ENCODE measurements at regions not wholly inside any gene's neighbourhood (a gene's known extent, or its start where the extent isn't known, plus 50 kb on each side); places are given as distances from the start of the nearest gene placed in this dataset.

DNA sequence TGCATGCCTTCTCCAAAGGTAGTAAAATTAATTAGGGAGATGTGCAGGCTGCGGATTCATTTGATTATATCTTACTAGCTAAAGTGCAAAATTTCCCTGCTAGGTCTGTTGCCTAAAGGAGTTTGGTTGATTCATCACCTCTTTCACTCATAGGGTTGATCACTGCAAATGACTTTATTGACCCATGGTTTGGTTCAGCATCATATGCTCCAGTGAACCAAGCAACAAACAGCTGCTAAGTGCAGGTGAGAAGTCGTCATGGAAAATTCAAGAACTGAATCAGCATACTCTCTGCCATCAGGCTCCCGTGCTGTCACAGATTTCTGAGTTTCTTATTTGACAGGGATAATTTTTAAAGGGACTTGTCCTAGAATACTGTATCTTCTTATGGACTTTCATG lies 571.8 kb upstream of the CDH18 start:
- TF ChIP-seq EZH2 (optimal IDR thresholded peaks at IDR 0.05; ENCODE audit: low read depth, low read length) = no peak
- TF ChIP-seq, protein P1, sequence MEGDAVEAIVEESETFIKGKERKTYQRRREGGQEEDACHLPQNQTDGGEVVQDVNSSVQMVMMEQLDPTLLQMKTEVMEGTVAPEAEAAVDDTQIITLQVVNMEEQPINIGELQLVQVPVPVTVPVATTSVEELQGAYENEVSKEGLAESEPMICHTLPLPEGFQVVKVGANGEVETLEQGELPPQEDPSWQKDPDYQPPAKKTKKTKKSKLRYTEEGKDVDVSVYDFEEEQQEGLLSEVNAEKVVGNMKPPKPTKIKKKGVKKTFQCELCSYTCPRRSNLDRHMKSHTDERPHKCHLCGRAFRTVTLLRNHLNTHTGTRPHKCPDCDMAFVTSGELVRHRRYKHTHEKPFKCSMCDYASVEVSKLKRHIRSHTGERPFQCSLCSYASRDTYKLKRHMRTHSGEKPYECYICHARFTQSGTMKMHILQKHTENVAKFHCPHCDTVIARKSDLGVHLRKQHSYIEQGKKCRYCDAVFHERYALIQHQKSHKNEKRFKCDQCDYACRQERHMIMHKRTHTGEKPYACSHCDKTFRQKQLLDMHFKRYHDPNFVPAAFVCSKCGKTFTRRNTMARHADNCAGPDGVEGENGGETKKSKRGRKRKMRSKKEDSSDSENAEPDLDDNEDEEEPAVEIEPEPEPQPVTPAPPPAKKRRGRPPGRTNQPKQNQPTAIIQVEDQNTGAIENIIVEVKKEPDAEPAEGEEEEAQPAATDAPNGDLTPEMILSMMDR (IDR thresholded peaks at IDR 0.05; ENCODE audit: low read length) = no peak
- no peak for TF ChIP-seq EZH2phosphoT487 (IDR thresholded peaks at IDR 0.05; ENCODE audit: low read length)
- no peak overlapping the region for H2AFZ ChIP-seq (ENCODE audit: low read length)
- H3K27ac ChIP-seq (ENCODE audit: low read length) = no peak overlapping the region
- H3K9ac ChIP-seq (ENCODE audit: low read length) = no peak overlapping the region
- no peaks in the 10 kb centered on the region for H3K27me3 ChIP-seq (replicated peaks; ENCODE audit: insufficient read depth, low read length)
- H3F3A ChIP-seq (ENCODE audit: insufficient read depth, low read length) = no peaks in the 10 kb centered on the region
- DNase-seq = no peak
- H3K4me2 ChIP-seq (ENCODE audit: low read depth, low read length) = no peak overlapping the region
- H4K20me1 ChIP-seq (ENCODE audit: insufficient read depth, low read length) = no peaks in the 10 kb centered on the region
- no peak overlapping the region for H3K4me3 ChIP-seq (ENCODE audit: low read length)
- H3K36me3 ChIP-seq (replicated peaks; ENCODE audit: insufficient read depth, low read length) = no peaks in the 10 kb centered on the region
- H3K9me2 ChIP-seq (replicated peaks; ENCODE audit: insufficient read depth, low read length) = no peaks in the 10 kb centered on the region
- no peaks in the 10 kb centered on the region for H3K4me1 ChIP-seq (ENCODE audit: low read length)
- H3K9me3 ChIP-seq (replicated peaks; ENCODE audit: insufficient read depth, low read length) = no peaks in the 10 kb centered on the region
- H3K79me2 ChIP-seq (ENCODE audit: low read length) = no peaks in the 10 kb centered on the region

DNA sequence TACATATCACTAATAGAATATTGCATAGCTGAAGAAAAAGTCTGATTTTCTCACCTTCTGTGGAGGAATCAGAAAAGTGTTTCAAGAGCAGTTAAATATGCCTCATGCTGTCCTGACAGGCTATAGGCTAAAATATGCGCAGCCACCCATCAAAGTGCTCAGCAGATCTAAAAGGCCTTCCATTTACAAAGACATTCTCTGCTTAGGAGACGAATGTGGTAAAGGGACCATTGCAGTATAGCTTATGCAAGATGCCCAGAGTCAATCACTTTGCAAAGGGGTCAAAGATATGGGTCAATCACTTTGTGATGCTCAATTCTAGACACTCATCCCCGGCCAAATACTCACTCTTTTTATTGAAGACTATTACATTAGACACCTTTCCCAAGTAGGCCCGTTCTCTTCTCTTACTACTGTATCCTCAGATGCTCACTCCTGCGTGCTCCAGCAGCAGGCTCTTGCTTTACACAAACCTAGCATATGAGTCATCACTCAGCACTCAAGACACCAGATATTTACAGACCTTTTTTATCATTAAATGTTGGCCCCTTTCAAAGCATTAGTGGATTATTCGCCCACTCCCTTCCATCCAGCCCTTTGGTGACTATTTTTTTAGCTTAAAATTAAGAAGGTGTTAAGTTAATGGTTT lies 568.2 kb upstream of the CDH18 start:
- H3F3A ChIP-seq (ENCODE audit: insufficient read depth, low read length) = no peaks in the 10 kb centered on the region
- no peak for DNase-seq
- H3K9me2 ChIP-seq (replicated peaks; ENCODE audit: insufficient read depth, low read length) = no peaks in the 10 kb centered on the region
- TF ChIP-seq EZH2 (optimal IDR thresholded peaks at IDR 0.05; ENCODE audit: low read depth, low read length) (no peak), EZH2phosphoT487 (IDR thresholded peaks at IDR 0.05; ENCODE audit: low read length) (no peak)
- TF ChIP-seq, protein P1 (IDR thresholded peaks at IDR 0.05; ENCODE audit: low read length) = no peak
- H4K20me1 ChIP-seq (ENCODE audit: insufficient read depth, low read length) = no peaks in the 10 kb centered on the region
- H3K4me2 ChIP-seq (ENCODE audit: low read depth, low read length) = no peak overlapping the region
- no peak overlapping the region for H3K27ac ChIP-seq (ENCODE audit: low read length)
- H3K4me3 ChIP-seq (ENCODE audit: low read length) = no peak overlapping the region
- H3K4me1 ChIP-seq (ENCODE audit: low read length) = no peaks in the 10 kb centered on the region
- no peaks in the 10 kb centered on the region for H3K79me2 ChIP-seq (ENCODE audit: low read length)
- H3K36me3 ChIP-seq (replicated peaks; ENCODE audit: insufficient read depth, low read length) = no peaks in the 10 kb centered on the region
- H3K27me3 ChIP-seq (replicated peaks; ENCODE audit: insufficient read depth, low read length) = no peaks in the 10 kb centered on the region
- H3K9ac ChIP-seq (ENCODE audit: low read length) = no peak overlapping the region
- H3K9me3 ChIP-seq (replicated peaks; ENCODE audit: insufficient read depth, low read length) = no peaks in the 10 kb centered on the region
- no peak overlapping the region for H2AFZ ChIP-seq (ENCODE audit: low read length)

DNA sequence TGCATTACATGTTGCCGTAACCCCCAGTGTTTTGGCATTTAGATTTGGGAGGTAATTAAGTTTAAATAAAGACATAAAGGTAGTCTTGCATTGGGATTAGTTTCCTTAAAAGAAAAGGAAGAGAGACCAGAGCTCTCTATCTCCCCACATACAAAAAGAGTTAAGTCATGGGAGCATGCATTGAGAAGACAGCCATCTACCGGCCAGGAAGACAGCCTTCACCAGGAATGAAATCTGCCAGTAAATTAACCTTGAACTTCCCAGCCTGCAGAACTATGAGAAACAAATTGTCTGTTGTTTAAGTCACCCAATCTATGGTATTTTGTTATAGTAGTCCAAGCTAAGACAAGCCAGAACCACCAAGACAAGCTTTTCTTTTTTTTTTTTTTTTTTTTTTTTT lies 567.0 kb upstream of the CDH18 start:
- Histone ChIP-seq H3K4me1 (ENCODE audit: low read length) (no peaks in the 10 kb centered on the region), H3K79me2 (ENCODE audit: low read length) (no peaks in the 10 kb centered on the region), H2AFZ (ENCODE audit: low read length) (no peak overlapping the region), H3K4me3 (ENCODE audit: low read length) (no peak overlapping the region), H3K36me3 (replicated peaks; ENCODE audit: insufficient read depth, low read length) (no peaks in the 10 kb centered on the region), H3K27me3 (replicated peaks; ENCODE audit: insufficient read depth, low read length) (no peaks in the 10 kb centered on the region), H3K9me3 (replicated peaks; ENCODE audit: insufficient read depth, low read length) (no peaks in the 10 kb centered on the region), H4K20me1 (ENCODE audit: insufficient read depth, low read length) (no peaks in the 10 kb centered on the region), H3K4me2 (ENCODE audit: low read depth, low read length) (no peak overlapping the region), H3F3A (ENCODE audit: insufficient read depth, low read length) (no peaks in the 10 kb centered on the region), H3K27ac (ENCODE audit: low read length) (no peak overlapping the region), H3K9ac (ENCODE audit: low read length) (no peak overlapping the region), H3K9me2 (replicated peaks; ENCODE audit: insufficient read depth, low read length) (no peaks in the 10 kb centered on the region)
- no peak for DNase-seq
- TF ChIP-seq, protein P1 (IDR thresholded peaks at IDR 0.05; ENCODE audit: low read length) = no peak
- TF ChIP-seq EZH2phosphoT487 (IDR thresholded peaks at IDR 0.05; ENCODE audit: low read length) (no peak), EZH2 (optimal IDR thresholded peaks at IDR 0.05; ENCODE audit: low read depth, low read length) (no peak)

Measured in MM.1S (cell line).